ENCODE measurements at regions not wholly inside any gene's neighbourhood (a gene's known extent, or its start where the extent isn't known, plus 50 kb on each side); places are given as distances from the start of the nearest gene placed in this dataset.

- no peak for TF ChIP-seq NRF1 (conservative IDR thresholded peaks at IDR 0.05; ENCODE audit: low read depth, low read length)
- peak; percentile 51; the same call in 1 of the 2 replicates for TF ChIP-seq PAX5 (IDR thresholded peaks at IDR 0.05; ENCODE audit: borderline replicate concordance, low read depth, low read length)
- peak; percentile 48 for TF ChIP-seq MEF2B (IDR thresholded peaks at IDR 0.05; ENCODE audit: partially characterized antibody, poor library complexity, severe bottlenecking)
- no peak for TF ChIP-seq EGR1 (IDR thresholded peaks at IDR 0.05; ENCODE audit: borderline replicate concordance in 1 of 2, low read depth in 2 of 2, low read length in 2 of 2)
- TF ChIP-seq RELA (IDR thresholded peaks at IDR 0.05; ENCODE audit: borderline replicate concordance, partially characterized antibody) = peak; percentile 54
- TF ChIP-seq BCLAF1 (IDR thresholded peaks at IDR 0.05) = no peak
- TF ChIP-seq SUZ12 (IDR thresholded peaks at IDR 0.05; ENCODE audit: unreplicated experiment) = no peak
- TF ChIP-seq EED (IDR thresholded peaks at IDR 0.05; ENCODE audit: low read depth) = no peak; the same call in 1 of the 2 replicates
- TF ChIP-seq MYB (IDR thresholded peaks at IDR 0.05; ENCODE audit: borderline replicate concordance, low read depth, low read length) = no peak
- no peak for TF ChIP-seq CREB1 (IDR thresholded peaks at IDR 0.05; ENCODE audit: low read depth)
- no peak for TF ChIP-seq POLR2AphosphoS5 (IDR thresholded peaks at IDR 0.05; ENCODE audit: low read length)
- TF ChIP-seq NFXL1 (IDR thresholded peaks at IDR 0.05; ENCODE audit: borderline replicate concordance) = no peak
- TF ChIP-seq JUND (IDR thresholded peaks at IDR 0.05; ENCODE audit: low read depth, low read length) = no peak
- TF ChIP-seq ELK1 (IDR thresholded peaks at IDR 0.05; ENCODE audit: low read depth, low read length) = no peak
- no peak for TF ChIP-seq ZNF622 (IDR thresholded peaks at IDR 0.05)
- TF ChIP-seq NR2C1 (IDR thresholded peaks at IDR 0.05) = no peak
- no peak for TF ChIP-seq ZNF207 (IDR thresholded peaks at IDR 0.05; ENCODE audit: borderline replicate concordance)
- no peak for TF ChIP-seq E2F8 (IDR thresholded peaks at IDR 0.05; ENCODE audit: low read depth, partially characterized antibody)
- TF ChIP-seq E4F1 (IDR thresholded peaks at IDR 0.05; ENCODE audit: borderline replicate concordance, partially characterized antibody) = no peak
- 0 out of 2 replicates have a peak, but pooled peaks have one; percentile 55 for TF ChIP-seq CREM (IDR thresholded peaks at IDR 0.05; ENCODE audit: low read depth)
- TF ChIP-seq PAX8 (IDR thresholded peaks at IDR 0.05) = no peak
Measured at GRCh38 chr5:159427180-159428012, 97.1 kb upstream of the IL12B start (continued).

Measured in GM12878 (cell line).